Adrenal gland (tissue), 9 donors: ENCODE measurements at regions not wholly inside any gene's neighbourhood (a gene's known extent, or its start where the extent isn't known, plus 50 kb on each side); places are given as distances from the start of the nearest gene placed in this dataset.

Experiments used
- DNase-seq, 7 donors: peaks; one replicate each; pipeline ENCODE4 v3.0.0-alpha.2; 2019 to 2020
- H3K27ac ChIP-seq, 5 donors: fragments of 200-600 bp; sonication (generic) in 4 of 5; 1 replicate in 3 of 5; 2 replicates in 2 of 5; pipeline versions ENCODE4 v1.5.1 to v1.8.0; 2016 to 2020; ENCODE audit warnings: mild to moderate bottlenecking in 1 of 5
- H3K27me3 ChIP-seq: fragments of 200-600 bp; 2 replicates; pipeline ENCODE4 v1.8.0; 2021
- H3K36me3 ChIP-seq, 2 donors: fragments of 200-600 bp; replicated peaks in 1 of 2; 1 replicate in 1 of 2; 2 replicates in 1 of 2; pipeline versions ENCODE4 v1.5.1 to v1.8.0; 2018 to 2022
- H3K4me1 ChIP-seq, 2 donors: fragments of 200-600 bp; replicated peaks in 1 of 2; 1 replicate in 1 of 2; 2 replicates in 1 of 2; pipeline versions ENCODE4 v1.5.1 to v1.8.0; 2018 to 2021
- H3K4me3 ChIP-seq, 4 donors: fragments of 200-600 bp; sonication (generic) in 3 of 4; one replicate each; pipeline ENCODE4 v1.5.1; 2016 to 2018
- H3K9me3 ChIP-seq, 3 donors: fragments of 200-600 bp; sonication (generic) in 1 of 3; replicated peaks in 1 of 3; 1 replicate in 2 of 3; 2 replicates in 1 of 3; pipeline versions ENCODE4 v1.5.1 to v1.8.0; 2016 to 2021
- POLR2A ChIP-seq, 2 donors: fragments of 450-650 bp; IDR thresholded peaks; one replicate each; pipeline ENCODE4 v1.6.1; 2017; ENCODE audit warnings: antibody characterized with exemption in 2 of 2, mild to moderate bottlenecking in 2 of 2, moderate library complexity in 1 of 2
- WGBS, 4 donors: extraction: QIAGEN DNeasy Blood & Tissue Kit in 2 of 4; methylation state at CpG; one replicate each; pipeline versions ENCODE4 v1.1.5 to v1.1.7; 2013 to 2017; 5-methylcytosine and 5-hydroxymethylcytosine counted together
- intact Hi-C, 2 donors: fragments of 100-400 bp; cut with DNase I; formaldehyde crosslinking; loops; one replicate each; pipeline versions ENCODE4 v1.14.1 to v1.15.0; 2022 to 2023
- small RNA-seq, 2 donors: library from RNA; depleted of rRNA; stranded (forward); fragments of <200 nt; gene quantifications; one replicate each; pipeline ENCODE3, GENCODE V24; 2016
- TF ChIP-seq, protein P1 (sequence below), 6 experiments: fragments of 450-650 bp in 4 of 6; fragments of 200-600 bp in 2 of 6; sonication (generic) in 1 of 6; IDR thresholded peaks; 1 replicate in 5 of 6; 2 replicates in 1 of 6; pipeline versions ENCODE4 v1.5.1 to v1.8.0; 2016 to 2021; ENCODE audit warnings: antibody characterized with exemption in 6 of 6, mild to moderate bottlenecking in 2 of 6, moderate library complexity in 1 of 6
- donor health status: healthy with polysubstance abuse.
- donor health status: Bipolar disorder and iron deficiency.
- donor health status: DM: yes; HTN: yes; CAD: no.
- donor health status: DM: no; HTN: no; CAD: no.
- donor health status: DM: no; HTN: no; CAD: no.

DNA sequence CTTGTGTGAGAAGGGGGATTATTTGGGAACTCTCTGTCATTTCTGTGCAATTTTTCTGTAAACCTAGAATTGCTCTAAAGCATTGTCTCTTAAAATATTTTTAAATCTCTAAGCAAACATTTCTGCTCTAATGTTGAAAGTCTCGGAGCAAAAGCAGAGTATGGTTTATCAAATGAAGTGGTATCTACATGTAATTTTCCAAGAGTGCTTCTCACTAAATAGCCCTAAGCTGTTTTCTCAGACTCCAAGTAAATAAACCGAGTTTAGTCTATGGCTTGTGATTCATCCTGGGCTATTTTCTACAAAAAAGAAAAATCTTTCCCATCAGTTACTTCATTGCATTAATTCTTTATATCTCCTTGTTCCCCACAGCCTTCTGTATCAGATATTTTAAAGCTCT is 90.8 kb downstream of the METTL4 start:
- Histone ChIP-seq H3K36me3 (no peaks in the 10 kb centered on the region), H3K4me1 (no peaks in the 10 kb centered on the region), H3K27me3 (no peaks in the 10 kb centered on the region), H3K9me3 (no peaks in the 10 kb centered on the region), H3K27ac (no peak overlapping the region), H3K4me3 (no peak overlapping the region)
- intact Hi-C loops, result no loop called here
- WGBS, 4 donors, result 63 to 74% (median 72%) methylated on average over 2 of the region's 2 CpGs
- DNase-seq, result no peak
- TF ChIP-seq, protein P1, sequence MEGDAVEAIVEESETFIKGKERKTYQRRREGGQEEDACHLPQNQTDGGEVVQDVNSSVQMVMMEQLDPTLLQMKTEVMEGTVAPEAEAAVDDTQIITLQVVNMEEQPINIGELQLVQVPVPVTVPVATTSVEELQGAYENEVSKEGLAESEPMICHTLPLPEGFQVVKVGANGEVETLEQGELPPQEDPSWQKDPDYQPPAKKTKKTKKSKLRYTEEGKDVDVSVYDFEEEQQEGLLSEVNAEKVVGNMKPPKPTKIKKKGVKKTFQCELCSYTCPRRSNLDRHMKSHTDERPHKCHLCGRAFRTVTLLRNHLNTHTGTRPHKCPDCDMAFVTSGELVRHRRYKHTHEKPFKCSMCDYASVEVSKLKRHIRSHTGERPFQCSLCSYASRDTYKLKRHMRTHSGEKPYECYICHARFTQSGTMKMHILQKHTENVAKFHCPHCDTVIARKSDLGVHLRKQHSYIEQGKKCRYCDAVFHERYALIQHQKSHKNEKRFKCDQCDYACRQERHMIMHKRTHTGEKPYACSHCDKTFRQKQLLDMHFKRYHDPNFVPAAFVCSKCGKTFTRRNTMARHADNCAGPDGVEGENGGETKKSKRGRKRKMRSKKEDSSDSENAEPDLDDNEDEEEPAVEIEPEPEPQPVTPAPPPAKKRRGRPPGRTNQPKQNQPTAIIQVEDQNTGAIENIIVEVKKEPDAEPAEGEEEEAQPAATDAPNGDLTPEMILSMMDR (IDR thresholded peaks at IDR 0.05), result no peak
- no peak for TF ChIP-seq POLR2A (IDR thresholded peaks at IDR 0.05)

DNA sequence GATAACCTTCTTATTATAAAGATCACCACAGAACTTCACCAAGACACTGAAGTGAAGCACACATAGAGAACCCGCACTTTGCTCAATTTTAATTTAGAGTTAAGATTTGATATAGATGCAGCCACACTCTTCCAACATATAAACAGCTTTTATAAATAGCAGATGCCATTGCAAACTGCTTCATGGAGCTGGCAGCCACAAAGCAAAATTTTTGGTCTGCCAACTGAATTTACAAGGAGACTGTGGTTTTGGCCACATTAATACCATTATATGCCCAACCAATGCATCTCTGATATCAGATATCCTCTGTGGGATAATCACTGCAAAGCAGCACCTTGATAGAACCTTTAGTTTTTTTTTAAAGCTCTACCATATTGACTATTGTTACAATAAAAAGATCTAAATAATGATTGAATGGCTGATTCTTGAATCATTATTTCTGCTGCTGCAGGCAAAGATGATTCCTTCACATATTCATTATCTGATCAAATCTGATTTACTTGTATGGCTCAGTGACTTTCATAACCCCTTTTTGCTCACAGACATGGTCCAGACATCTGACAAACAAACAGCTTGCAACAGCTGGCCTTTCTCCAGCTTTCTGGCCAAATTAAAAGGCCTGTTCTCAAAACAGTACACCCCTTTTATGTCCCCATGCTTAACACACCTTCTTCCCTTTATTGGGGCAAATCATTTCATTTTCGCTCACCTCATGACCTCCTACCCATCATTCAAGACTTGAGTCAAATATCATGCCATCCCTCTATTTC is 88.4 kb downstream of the METTL4 start:
- no peaks in the 10 kb centered on the region for H3K27me3 ChIP-seq
- no peaks in the 10 kb centered on the region for H3K9me3 ChIP-seq
- 86 to 96% (median 88%) methylated on average over 2 of the region's 2 CpGs for WGBS, 4 donors
- H3K36me3 ChIP-seq, result no peaks in the 10 kb centered on the region
- H3K4me3 ChIP-seq, result no peak overlapping the region
- DNase-seq, result no peak
- no peak overlapping the region for H3K27ac ChIP-seq
- TF ChIP-seq, protein P1 (IDR thresholded peaks at IDR 0.05), result no peak
- no peak for TF ChIP-seq POLR2A (IDR thresholded peaks at IDR 0.05)
- H3K4me1 ChIP-seq, result no peaks in the 10 kb centered on the region
- intact Hi-C loops, result no loop called here

DNA sequence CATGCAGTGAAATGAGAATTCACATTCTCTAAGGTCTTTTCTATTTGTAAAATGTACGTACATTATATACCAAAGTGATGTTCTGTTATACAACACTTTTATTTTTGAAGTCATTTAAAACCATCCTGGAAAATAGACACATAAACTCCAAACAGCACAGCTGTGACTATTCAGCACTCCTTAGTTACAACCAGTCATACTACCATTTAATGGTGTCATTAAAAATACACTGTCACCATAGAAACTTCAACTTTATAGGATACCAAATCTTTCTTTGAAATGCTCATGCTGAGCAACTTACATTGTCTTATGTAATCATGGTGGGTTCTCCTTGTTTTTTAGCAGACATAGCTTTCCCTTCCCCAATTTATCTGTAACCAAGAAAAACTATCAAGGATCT is 85.3 kb downstream of the METTL4 start:
- no peaks in the 10 kb centered on the region for H3K4me1 ChIP-seq
- 76 to 91% (median 84%) methylated on average over 1 of the region's 1 CpG for WGBS, 4 donors
- no peak for DNase-seq
- no peak overlapping the region for H3K27ac ChIP-seq
- no peaks in the 10 kb centered on the region for H3K9me3 ChIP-seq
- no peak for TF ChIP-seq POLR2A (IDR thresholded peaks at IDR 0.05)
- TF ChIP-seq, protein P1 (IDR thresholded peaks at IDR 0.05), result no peak
- no peak overlapping the region for H3K4me3 ChIP-seq
- intact Hi-C loops, result no loop called here
- no peaks in the 10 kb centered on the region for H3K36me3 ChIP-seq
- H3K27me3 ChIP-seq, result no peaks in the 10 kb centered on the region

DNA sequence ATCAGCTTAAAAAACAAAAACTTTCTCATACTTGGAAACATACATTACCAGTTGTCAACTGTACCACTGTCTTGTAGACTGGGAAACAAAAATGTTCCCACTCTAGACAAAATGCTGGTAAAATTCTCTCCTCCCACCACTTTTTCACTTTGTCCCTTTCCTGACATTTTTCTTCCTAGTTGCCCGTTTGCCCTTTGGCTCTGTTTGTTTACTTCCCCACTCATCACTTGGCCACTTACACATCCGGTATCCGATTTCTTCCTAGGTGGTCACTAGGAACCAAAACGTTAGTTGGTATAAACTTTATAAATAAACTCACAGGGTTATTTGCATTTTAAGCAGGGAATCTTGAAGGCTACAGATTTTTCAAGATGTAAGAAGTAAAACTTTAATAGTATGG is 84.9 kb downstream of the METTL4 start:
- H3K27ac ChIP-seq, result no peak overlapping the region
- no peak for DNase-seq
- H3K9me3 ChIP-seq, result no peaks in the 10 kb centered on the region
- H3K4me3 ChIP-seq, result no peak overlapping the region
- TF ChIP-seq, protein P1 (IDR thresholded peaks at IDR 0.05), result no peak
- no peak for TF ChIP-seq POLR2A (IDR thresholded peaks at IDR 0.05)
- no peaks in the 10 kb centered on the region for H3K4me1 ChIP-seq
- WGBS, 4 donors, result 13 to 28% (median 16%) methylated on average over 4 of the region's 4 CpGs
- intact Hi-C loops, result no loop called here
- H3K36me3 ChIP-seq, result no peaks in the 10 kb centered on the region
- H3K27me3 ChIP-seq, result no peaks in the 10 kb centered on the region

Small RNA genes in the stretch of these regions (small RNA-seq; reads per million reads assigned to genes)
- 0 reads per million in 2 donors for gene AP005119.1
- 0 reads per million in 2 donors for gene COX6CP3
- gene RN7SKP72, result 0 reads per million in 2 donors
